H4 (cell line): ENCODE measurements at regions not wholly inside any gene's neighbourhood (a gene's known extent, or its start where the extent isn't known, plus 50 kb on each side); places are given as distances from the start of the nearest gene placed in this dataset.
"Not testable (repeated sequence)": the region's sequence is repeated elsewhere in the genome, so short reads cannot be mapped to it uniquely, and the experiment has no call there.

ENCODE experiments used
- DNase-seq: peaks from one replicate; pipeline ENCODE4 v3.0.0-alpha.2; 2015; ENCODE audit warnings: low spot score

DNA sequence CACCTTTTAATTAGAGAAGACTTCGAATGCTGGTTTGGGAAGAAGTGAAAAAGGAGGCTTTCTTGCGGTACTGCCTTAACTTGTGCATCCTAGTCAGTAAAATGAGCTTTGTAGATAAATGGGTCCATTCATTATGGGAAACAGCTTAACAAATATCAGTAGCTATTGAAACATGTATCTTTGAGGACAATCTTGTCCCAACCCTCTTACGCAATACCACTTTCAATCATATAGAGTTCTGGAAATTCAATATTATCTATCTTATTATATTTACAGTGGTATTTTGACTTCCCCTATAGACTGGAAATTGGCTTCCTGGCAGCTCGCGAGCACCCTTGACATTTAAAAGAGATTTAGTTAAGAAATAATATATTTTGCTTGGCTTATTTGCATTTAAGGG, 565.8 kb upstream of the NUDT12 start:
- DNase-seq: no peak

DNA sequence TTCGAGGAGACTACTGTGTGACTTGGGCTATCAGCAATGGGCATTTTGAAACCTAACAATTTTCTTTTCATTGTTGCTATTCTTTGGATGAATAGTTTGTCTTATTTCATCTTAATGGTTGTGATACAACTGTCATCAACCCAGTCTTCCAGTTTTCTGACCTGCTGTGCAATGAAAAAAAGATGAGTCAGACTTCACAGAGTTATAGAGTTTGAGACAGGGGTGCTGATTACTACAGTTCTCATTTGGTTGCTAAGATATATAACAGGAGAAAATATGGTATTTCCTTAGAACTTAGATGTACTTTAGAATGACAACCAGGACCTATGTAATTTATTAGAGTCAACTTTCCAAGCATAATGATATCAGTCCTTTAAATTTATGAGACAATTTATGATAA, 564.4 kb upstream of the NUDT12 start:
- no peak for DNase-seq

DNA sequence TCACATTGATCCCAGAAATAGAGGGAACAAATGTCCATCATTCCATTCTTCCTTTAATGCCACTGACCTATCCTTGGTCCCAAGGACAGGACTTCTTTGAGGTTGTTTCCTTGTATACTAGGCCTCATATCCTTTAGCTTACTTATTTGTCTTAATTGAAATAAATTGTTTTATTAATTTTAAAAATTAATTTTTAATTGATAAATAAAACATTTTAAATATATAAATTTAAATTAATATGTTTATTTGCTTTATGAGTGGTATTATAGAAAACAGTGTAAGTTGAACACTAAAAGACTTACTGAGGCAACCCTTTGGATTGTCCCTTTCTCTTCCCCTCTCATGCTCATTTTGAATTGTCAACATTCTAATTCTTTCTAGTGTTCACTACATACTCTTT, 556.9 kb upstream of the NUDT12 start:
- no peak for DNase-seq

DNA sequence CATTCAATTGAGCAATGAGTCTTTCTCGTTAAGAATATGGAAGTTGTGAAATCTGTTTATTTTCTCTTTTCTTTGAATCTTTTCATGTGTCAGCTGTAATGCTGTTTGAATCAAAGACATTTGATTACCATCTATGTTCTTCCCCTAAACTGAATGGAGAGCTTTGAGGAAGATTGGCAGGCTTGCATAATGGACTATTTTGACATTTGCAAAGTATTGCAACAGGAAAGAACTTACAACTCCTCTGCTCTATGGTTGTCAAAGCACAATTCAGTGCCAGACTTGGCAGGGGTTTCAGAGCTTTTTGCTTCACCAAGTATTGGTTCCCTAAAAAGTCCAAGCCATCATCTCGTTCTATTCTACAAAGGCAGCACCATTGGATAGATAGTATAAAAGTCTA, 549.0 kb upstream of the NUDT12 start:
- no peak for DNase-seq

DNA sequence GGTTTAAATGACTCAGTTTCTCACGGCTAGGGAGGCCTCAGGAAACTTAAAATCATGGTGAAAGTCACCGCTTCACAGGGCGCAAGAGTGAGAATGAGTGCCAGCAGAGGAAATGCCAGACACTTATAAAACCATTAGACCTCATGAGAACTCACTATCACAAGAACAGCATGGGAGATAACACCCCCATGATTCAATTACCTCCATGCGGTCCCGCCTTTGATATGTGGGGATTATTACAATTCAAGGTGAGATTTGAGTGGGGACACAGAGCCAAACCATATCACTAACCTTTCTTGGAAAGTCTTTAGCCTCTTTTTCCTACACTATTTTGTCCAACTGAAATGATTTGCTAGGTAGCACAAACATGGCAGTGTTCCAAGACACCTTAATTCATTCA, 533.9 kb upstream of the NUDT12 start:
- DNase-seq: no peak

DNA sequence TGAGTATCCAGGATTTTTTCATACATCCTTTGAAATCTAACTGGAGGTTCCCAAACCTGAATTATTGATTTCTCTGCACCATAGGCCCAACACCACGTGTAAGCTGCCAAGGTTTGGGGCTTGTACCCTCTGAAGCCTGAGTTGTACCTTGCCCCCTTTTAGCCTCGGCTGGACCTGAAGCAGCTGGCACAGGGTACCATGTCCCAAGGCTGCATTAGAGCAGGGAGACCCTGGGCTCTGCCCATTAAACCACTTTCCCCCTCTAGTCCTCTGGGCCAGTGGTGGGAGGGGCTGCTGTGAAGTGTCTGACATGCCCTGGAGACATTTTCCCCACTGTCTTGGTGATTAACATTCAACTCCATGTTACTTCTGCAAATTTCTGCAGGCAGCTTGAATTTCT, 532.9 kb upstream of the NUDT12 start:
- DNase-seq: no peak

DNA sequence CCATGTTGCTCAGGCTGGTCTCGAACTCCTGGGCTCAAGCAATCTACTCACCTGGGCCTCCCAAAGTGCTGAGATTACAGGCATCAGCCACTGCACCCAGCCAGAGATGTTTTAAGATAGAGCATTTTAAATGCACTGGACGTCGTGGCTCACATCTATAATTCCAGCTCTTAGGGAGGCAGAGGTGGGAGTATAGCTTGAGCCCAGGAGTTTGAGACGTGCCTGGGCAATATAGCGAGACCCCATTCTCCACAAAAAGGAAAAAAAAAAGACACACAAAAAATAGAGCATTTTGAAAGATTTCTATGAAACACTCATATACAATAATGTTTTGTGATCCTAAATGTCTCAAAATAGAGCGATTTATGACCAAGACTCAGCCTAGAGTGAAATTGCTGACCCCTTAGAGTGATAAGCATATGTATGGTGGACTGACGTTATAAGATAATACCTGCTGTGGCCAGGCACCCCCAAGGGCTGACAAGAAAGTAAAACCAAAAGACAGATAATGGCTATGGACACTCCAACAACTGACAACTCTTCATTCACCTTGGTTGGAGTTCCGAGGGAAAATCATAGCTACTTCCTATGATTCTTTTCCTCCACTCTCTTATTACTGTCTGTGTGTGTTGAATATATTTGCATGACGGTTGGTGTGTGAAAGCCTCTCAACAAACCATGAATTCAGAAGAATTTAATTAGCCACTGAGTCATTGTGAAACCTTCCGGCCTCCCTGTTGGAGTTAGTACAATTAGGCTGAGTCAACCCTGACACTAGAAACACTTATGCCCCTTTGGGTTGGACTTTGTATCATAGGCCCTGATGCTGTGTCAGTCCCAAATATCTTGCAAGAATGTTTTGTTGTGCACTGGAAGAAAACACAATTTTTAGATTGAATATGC, 526.5 kb upstream of the NUDT12 start:
- DNase-seq: peak; percentile 8

DNA sequence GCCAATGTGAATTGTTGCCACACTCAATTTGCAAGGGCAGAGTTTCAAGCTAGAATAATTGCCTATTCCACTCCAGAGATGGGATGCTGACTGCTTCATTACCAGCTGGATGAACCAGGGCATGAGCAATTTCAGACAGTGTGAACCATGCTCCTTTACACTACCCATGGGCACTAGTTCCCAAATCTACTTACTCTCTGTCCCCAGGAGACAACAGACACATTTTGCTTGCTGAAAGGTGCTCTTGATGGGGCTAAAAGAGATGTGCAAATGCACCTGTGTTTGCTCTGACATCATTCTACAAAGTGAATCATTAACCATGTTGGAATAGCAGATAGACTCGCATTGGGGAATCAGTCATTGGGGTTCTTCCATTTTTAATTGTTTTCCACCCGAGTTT, 522.3 kb upstream of the NUDT12 start:
- DNase-seq: no peak

DNA sequence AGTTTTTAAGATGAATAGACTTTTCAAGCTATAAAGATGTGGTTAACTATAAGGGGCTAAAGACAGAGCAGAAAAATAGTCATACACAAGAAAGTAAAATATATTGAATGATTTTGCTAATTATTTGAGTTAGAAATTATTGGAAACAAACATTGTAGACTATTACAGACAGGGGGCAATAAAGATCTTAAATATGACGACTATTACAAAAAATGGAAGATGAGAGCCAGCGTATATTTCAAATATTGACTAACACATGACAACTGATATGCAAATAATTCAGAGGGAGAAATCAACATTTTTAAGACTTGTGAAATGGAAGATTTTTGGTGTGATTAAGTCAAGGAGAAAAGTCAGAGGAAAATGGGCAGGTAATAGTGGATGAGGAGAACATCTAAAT, 520.2 kb upstream of the NUDT12 start:
- DNase-seq: no peak

DNA sequence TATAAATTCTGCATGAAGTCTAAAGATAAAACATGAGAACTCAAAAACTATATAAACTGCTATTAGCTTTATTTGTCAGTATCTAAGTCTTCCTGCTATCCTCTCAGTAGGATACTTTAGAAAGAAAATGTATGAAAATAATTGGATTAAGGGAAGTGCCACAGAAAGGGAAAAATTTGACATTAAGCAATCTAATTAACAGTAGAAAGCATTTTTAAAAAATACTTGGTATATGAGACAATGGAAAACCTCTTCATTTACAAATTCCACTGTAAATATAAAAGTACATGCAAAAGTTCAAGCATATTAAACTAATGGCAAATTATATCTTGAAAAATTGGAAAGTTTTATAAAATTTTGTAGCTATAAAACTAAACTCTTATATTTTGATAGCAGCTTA, 518.6 kb upstream of the NUDT12 start:
- no peak for DNase-seq

DNA sequence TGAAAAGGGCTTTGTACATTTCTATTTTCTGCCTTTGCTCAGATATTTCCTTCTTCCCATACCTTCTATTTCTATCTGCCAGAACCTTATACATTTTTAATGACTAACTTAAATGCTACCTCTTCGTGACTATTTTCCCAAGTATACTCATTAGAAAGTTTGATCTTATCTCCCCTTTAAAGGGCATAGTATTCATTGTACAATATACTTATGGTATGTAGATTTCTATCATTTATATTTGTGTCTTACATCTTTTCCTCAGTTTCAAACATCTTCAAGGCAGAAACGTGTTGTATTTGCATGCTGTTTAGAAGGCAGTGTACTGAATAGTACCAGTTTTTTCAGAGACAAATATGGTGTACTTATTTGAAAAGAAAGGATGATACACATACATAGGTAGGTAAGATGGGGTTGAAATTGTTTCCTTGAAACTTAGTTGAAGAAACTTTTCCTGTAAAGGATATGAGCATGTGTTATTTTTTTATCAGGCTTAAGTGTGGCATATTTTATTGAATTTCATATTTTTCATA, 518.1 kb upstream of the NUDT12 start:
- DNase-seq: no peak

DNA sequence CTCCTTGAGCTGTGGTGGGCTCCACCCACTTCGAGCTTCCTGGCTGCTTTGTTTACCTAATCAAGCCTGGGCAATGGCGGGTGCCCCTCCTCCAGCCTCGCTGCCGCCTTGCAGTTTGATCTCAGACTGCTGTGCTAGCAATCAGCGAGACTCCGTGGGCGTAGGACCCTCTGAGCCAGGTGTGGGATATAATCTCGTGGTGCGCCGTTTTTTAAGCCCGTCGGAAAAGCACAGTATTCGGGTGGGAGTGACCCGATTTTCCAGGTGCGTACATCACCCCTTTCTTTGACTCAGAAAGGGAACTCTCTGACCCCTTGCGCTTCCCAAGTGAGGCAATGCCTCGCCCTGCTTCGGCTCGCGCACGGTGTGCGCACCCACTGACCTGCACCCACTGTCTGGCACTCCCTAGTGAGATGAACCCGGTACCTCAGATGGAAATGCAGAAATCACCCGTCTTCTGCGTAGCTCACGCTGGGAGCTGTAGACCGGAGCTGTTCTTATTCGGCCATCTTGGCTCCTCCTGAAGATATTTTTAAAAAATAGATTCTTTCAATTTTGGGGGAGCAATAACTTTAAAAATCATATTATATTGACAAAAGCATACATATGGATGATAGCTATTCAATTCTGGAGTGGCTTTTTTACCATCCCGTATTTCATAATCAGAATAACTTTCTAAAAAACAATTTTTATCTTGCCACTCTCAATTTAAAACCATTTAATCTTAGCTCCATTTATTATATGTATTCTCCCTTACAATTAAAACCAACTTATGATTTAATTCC, 517.5 kb upstream of the NUDT12 start:
- DNase-seq: not testable (repeated sequence)

DNA sequence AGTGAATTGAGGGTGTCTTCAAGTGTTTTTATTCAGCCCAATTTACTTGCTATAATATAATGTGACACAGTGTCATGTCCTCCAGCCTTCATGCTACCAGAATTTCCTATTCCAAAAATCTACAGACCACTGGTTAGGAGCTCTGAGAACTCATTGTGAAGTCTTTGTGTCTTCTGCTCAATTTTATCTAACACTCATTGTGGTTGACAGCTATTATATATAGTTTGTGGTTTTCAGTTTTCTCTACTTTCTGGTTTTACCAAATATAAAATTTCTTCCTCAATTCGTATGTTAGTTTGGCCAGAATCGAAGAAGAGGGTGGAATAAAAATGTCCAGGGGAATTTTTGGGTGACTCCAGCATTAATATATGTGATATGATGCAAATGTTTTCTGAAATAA, 509.3 kb upstream of the NUDT12 start:
- no peak for DNase-seq

DNA sequence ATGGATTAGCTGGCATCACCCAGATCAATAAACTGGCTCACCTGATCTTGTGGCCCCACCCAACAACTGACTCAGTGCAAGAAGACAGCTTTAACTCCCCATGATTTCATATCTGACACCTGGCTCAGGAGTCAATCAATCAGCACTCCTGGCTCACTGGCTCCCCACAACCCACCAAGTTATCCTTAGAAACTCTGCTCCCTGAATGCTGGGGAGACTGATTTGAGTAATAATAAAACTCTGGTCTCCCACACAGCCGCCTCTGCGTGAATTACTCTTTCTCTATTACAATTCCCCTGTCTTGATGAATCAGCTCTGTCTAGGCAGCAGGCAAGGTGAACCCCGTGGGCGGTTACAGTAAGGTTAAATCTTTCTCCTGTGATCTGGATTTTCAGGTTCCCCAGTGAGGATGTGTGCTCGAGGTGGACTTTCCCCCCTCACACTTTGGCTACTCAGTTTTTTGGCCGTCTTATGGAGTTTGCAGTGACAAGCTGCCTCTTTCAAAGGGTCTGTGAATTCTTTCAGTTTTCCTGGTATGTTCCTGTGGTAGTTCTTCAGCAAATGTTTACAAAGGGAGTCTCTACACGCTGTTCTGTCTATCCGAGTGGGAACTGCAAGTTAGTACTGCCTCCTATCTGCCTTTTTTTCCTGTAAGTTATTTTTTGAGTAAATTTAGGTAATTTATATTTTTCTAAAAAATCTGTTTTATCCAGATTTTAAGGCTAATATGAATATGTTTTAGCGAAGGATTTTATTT, 500.2 kb upstream of the NUDT12 start:
- no peak for DNase-seq

DNA sequence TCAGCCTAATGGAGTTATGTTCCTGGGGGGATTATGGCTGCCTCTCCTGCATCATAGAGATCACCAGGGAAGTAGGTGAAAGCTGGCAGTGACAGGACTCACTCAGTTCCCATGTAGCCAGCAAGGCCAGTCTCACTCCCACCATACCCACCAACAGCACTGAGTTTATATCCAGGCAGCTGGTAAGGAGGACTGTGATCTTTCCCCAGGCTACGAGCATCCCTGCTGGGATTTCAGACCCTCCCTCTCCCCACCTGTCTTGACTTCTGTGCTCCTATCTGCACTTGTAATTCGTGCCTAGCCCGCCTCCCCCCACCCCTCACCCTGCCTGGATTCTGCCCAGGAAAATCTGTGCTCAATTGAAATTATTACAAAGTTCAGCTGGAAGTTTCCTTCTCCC, 499.1 kb upstream of the NUDT12 start:
- DNase-seq: no peak

DNA sequence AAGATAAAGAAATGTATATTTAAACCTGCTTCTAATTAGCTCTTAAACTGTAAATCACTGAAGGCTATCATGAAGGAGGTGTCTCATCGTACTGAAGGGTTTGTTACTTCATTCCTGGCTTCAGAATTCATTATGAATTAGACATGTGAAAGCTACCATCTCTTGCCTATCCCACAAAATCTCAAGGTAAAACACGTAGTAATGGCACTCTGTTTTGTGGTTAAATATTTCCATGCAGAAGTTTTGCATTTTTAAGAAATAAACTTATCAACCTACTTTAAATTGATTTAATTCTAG, 490.7 kb upstream of the NUDT12 start:
- DNase-seq: no peak

DNA sequence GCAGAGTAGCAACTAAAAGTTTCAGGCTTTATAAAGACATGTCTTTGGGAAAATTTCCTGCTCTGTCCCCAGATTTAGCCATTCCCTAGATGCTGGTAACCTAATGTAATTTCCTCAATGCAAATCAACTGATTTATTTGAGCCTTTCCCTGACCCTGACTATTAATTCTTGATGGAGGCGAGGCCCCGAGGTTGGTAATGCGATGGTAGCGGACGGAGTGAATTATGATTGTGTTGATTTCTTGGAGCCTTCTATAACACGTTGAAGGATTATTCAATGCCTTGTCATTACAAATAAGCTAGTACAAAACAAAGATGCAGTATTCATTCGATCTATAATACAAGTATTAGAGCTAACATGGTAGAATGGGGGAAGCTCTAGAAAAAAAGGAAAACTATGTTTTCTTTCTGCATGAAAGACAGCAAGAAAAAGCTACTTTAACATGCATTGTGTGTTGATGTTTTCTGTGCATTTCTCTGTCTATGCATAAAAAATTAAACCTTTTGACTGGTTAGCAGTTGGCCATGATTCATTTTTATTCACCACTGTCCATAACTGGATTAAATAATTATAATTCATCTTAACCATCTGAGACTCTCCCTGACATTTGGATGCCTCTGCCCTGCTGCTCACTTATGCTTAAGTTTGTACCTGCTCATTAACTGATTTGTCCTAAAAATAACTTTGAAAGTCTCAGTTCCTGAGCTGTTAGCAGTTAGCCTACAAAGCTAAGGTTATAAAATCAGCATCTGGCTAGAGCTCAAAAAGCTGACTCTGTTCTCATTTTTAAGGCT, 490.2 kb upstream of the NUDT12 start:
- DNase-seq: no peak

DNA sequence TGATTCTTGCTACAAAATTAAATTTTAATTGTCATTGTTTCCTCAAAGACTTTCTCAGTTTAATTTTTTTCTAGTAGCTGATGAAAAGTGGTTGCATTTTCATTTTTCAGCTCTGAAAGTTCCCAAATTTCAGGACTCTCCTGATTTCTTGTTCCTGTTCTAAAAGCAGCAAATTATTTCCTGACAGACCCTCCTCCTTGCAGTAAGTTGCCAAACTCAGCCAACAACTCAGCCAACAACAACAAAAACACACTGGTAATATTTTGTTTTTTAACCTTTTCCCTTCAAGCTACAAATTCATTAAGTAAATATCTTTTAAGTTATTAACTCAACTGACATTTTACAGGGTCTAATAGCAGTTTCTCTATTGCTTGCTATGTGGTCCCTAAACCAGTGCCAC, 487.8 kb upstream of the NUDT12 start:
- DNase-seq: no peak

DNA sequence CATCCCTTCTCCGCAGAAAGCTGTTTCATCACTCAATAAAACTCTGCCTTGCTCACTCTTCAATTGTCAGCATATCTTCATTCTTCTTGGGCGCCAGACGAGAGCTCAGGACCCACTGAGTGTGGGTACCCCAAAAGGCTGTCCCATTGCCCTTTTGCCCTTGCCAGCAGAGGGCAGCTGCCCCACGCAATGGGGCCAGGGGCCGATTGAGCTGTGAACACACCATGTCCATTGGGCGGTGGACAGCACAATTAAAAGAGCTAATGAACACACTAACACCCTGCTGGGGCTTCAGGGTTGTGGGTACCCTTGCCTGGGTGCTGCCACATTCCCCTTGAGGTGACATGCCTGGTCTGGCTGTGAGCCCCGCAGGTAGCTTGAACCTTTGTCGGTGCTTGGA, 487.2 kb upstream of the NUDT12 start:
- no peak for DNase-seq

DNA sequence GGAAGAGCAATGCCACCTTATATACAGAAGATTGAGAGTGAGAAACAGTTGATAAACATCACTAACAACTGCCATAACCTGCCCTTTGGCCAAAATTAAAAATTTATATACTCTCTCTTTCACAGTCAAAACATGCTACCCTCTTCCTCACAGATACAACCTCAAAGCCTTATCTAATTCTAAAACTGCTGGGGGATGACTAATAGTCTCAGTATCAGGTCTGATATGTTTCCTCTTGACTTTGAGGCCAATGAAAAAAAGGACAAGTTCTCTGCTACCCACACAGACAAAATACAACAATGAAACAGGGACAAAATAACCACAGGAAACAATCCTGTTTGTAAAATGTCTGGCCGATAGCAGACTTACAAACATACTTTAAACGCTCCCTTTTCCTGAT, 485.6 kb upstream of the NUDT12 start:
- no peak for DNase-seq

DNA sequence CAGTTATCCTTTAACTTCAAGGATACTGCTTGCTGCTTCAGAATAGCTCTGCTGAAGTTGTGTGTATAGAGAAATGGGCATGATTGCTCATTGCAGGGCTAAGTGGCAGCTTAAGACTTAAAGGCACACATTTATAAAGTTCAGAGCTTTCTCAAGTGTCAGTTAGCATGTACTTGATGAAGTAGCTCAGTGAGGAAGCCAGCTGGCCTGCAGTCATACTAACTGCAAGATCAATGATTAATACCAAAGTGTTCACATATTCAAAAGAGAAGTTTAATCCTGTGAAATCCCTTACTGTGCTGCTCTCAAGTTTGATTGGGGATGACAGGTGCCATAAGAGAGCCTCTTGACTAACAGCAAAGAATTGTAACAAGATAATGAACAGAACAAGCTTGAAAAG, 483.4 kb upstream of the NUDT12 start:
- no peak for DNase-seq

DNA sequence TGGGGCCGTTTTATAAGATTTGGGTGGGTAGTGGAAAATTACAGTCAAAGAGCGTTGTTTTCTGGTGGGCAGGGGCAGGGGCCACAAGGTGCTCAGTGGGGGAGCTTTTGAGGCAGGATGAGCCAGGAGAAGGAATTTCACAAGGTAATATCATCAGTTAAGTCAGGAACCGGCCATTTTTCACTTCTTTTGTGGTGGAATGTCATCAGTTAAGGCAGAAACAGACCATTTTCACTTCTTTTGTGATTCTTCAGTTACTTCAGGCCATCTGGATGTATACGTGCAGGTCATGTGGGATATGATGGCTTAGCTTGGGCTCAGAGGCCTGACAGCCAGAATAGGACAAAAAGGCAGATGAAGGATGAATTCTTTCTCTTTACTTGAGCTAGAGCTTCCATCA, 477.3 kb upstream of the NUDT12 start:
- not testable (repeated sequence) for DNase-seq
